Superior temporal gyrus (tissue), 1 donor: ENCODE measurements at regions not wholly inside any gene's neighbourhood (a gene's known extent, or its start where the extent isn't known, plus 50 kb on each side); places are given as distances from the start of the nearest gene placed in this dataset.
"Not testable (repeated sequence)": the region's sequence is repeated elsewhere in the genome, so short reads cannot be mapped to it uniquely, and the experiment has no call there.

Experiments used
- DNase-seq: peaks from one replicate; pipeline ENCODE4 v3.0.0-alpha.2; 2016; ENCODE audit errors: extremely low spot score

GRCh38 chr5:174520420-174521396, 203.7 kb upstream of the MSX2 start:
- peak; percentile 54 for DNase-seq

GRCh38 chr5:174521449-174521848, 202.9 kb upstream of the MSX2 start:
- DNase-seq = no peak

- DNase-seq = no peak
These were observed 201.7 kb upstream of the MSX2 start for GRCh38 chr5:174522480-174523260.

- no peak for DNase-seq
These were observed 200.9 kb upstream of the MSX2 start for GRCh38 chr5:174523311-174524071.

GRCh38 chr5:174524351-174524750, 200.0 kb upstream of the MSX2 start:
- no peak for DNase-seq

- DNase-seq = no peak
These were observed 198.2 kb upstream of the MSX2 start for GRCh38 chr5:174526177-174526576.

- no peak for DNase-seq
These were observed 196.4 kb upstream of the MSX2 start for GRCh38 chr5:174527916-174528540.

GRCh38 chr5:174528821-174529544, 195.4 kb upstream of the MSX2 start:
- no peak for DNase-seq

GRCh38 chr5:174529925-174530681, 194.3 kb upstream of the MSX2 start:
- DNase-seq = no peak

- DNase-seq = no peak
These were observed 192.6 kb upstream of the MSX2 start for GRCh38 chr5:174531782-174532191.

GRCh38 chr5:174532455-174533453, 191.6 kb upstream of the MSX2 start:
- peak; percentile 71 for DNase-seq

- DNase-seq = peak; percentile 31
These were observed 190.6 kb upstream of the MSX2 start for GRCh38 chr5:174533751-174534241.

- no peak for DNase-seq
These were observed 188.7 kb upstream of the MSX2 start for GRCh38 chr5:174535669-174536068.

GRCh38 chr5:174539823-174540222, 184.6 kb upstream of the MSX2 start:
- DNase-seq = not testable (repeated sequence)

GRCh38 chr5:174542037-174542436, 182.3 kb upstream of the MSX2 start:
- no peak for DNase-seq

- no peak for DNase-seq
These were observed 181.9 kb upstream of the MSX2 start for GRCh38 chr5:174542471-174542870.

GRCh38 chr5:174545926-174546325, 178.5 kb upstream of the MSX2 start:
- no peak for DNase-seq

GRCh38 chr5:174547814-174548213, 176.6 kb upstream of the MSX2 start:
- DNase-seq = no peak

GRCh38 chr5:174549254-174549653, 175.1 kb upstream of the MSX2 start:
- no peak for DNase-seq
